Activated CD8-positive, alpha-beta T cell treated with anti-CD3 and anti-CD28 coated beads, Interleukin-2, amount 10 ng/mL, durations not matched to agents 7 days and 5 days (primary cell): ENCODE measurements at regions not wholly inside any gene's neighbourhood (a gene's known extent, or its start where the extent isn't known, plus 50 kb on each side); places are given as distances from the start of the nearest gene placed in this dataset.

ENCODE experiments used
- ATAC-seq: fragments of 150-1000 bp; cut with Tn5 transposase; one replicate; pipeline ENCODE4 v1.10.0; 2021; ENCODE audit warnings: moderate library complexity
- CTCF ChIA-PET: fragments of 350-600 bp; sonication (Branson Sonifier 250); formaldehyde crosslinking; loops from one replicate; lab custom pipeline; 2021; ENCODE audit warnings: antibody characterized with exemption; lab: Charles Lee
- POLR2A ChIA-PET: fragments of 350-600 bp; sonication (Branson Sonifier 250); formaldehyde crosslinking; loops from one replicate; lab custom pipeline; 2021; ENCODE audit warnings: antibody characterized with exemption; lab: Charles Lee
- DNase-seq: peaks from one replicate; pipeline ENCODE4 v3.0.0-alpha.2; 2020
- H3K27ac Mint-ChIP-seq: one replicate; pipeline ENCODE4 v1.8.0; 2021; ENCODE audit warnings: mild to moderate bottlenecking, mixed read lengths
- H3K27me3 Mint-ChIP-seq: one replicate; pipeline ENCODE4 v1.8.0; 2021; ENCODE audit warnings: low read depth, mixed read lengths
- H3K36me3 Mint-ChIP-seq: one replicate; pipeline ENCODE4 v1.8.0; 2021; ENCODE audit warnings: low read depth, mixed read lengths
- H3K4me1 Mint-ChIP-seq: one replicate; pipeline ENCODE4 v1.8.0; 2021; ENCODE audit warnings: low read depth, mixed read lengths
- H3K4me3 Mint-ChIP-seq: one replicate; pipeline ENCODE4 v1.8.0; 2021; ENCODE audit warnings: mild to moderate bottlenecking, mixed read lengths
- H3K9me3 Mint-ChIP-seq: one replicate; pipeline ENCODE4 v1.8.0; 2022; ENCODE audit warnings: mixed read lengths; ENCODE audit not compliant: insufficient read depth

GRCh38 chr4:137627739-137628460 is 95.6 kb upstream of the PCDH18 start:
- Mint-ChIP-seq H3K27me3 (no peaks in the 10 kb centered on the region), H3K9me3 (no peaks in the 10 kb centered on the region), H3K36me3 (no peaks in the 10 kb centered on the region), H3K4me3 (no peak overlapping the region), H3K27ac (no peak overlapping the region), H3K4me1 (no peaks in the 10 kb centered on the region)
- no peak for ATAC-seq
- ChIA-PET POLR2A (no interaction called here), CTCF (no interaction called here)
- DNase-seq = no peak

DNA sequence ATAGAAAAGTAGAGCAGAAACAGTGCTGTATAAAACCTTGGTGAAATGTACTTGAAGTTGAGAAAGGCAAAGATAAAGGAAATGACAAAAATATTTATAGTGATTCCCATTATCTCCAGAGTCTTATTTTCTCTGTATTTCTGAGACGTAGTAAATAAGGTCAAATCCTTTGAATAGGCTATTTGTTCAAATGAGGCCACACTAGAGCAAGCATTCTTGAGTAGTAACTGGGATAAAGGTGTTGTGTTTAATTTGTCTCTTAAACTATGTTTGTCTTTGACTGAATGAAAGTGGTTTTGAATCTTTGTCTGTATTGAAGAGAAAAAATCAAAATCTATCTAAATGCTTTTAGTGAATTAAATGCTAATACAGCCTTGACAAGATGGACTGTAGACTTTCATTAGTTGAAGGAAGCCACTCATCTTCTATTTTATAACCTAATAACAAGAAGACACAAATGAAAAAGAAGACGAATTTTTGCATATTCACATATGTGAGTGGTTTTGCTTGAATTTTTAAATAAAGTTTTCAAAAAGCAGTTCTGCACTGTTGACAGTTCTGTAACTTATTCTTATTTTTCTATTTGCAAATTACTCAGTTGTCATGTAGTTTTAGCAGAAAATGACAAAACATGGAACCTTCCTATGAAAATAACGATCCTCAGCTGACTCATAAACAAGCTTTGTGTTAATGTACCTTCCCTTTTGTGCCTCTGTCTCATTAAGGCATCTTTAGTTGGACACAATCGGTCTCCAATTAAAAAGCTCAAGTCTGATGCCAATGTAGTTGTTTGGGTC is 94.8 kb upstream of the PCDH18 start:
- Mint-ChIP-seq H3K27ac (no peak overlapping the region), H3K4me3 (no peak overlapping the region), H3K4me1 (no peaks in the 10 kb centered on the region), H3K9me3 (no peaks in the 10 kb centered on the region), H3K36me3 (no peaks in the 10 kb centered on the region), H3K27me3 (no peaks in the 10 kb centered on the region)
- ChIA-PET CTCF (no interaction called here), POLR2A (no interaction called here)
- no peak for DNase-seq
- no peak for ATAC-seq

DNA sequence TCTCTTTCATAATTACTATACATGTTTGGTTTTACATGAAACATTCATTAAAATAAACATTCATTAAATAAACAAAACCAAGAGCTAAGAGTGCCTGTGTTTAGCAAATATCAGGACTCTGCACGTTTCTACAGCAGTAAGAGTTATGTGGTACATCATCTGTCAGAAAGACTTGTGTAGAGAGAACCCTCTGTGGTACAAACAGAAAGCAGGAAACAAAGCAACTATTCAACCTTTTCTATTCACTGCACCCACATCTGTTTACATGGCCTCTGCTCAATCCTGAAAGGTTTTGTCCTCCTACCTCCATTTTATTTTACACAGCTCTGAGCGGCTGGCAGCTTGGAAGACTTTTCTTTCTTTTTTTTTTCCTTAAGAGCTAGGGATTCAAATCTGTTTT is 90.7 kb upstream of the PCDH18 start:
- DNase-seq = no peak
- H3K36me3 Mint-ChIP-seq = no peaks in the 10 kb centered on the region
- CTCF ChIA-PET = no interaction called here
- H3K27me3 Mint-ChIP-seq = no peaks in the 10 kb centered on the region
- POLR2A ChIA-PET = no interaction called here
- no peaks in the 10 kb centered on the region for H3K9me3 Mint-ChIP-seq
- no peak overlapping the region for H3K27ac Mint-ChIP-seq
- ATAC-seq = no peak
- H3K4me1 Mint-ChIP-seq = no peaks in the 10 kb centered on the region
- H3K4me3 Mint-ChIP-seq = no peak overlapping the region

GRCh38 chr4:137621056-137621455 is 88.8 kb upstream of the PCDH18 start:
- H3K9me3 Mint-ChIP-seq = no peaks in the 10 kb centered on the region
- ChIA-PET CTCF (no interaction called here), POLR2A (no interaction called here)
- H3K4me1 Mint-ChIP-seq = no peaks in the 10 kb centered on the region
- ATAC-seq (no peak), DNase-seq (no peak)
- no peaks in the 10 kb centered on the region for H3K27me3 Mint-ChIP-seq
- H3K36me3 Mint-ChIP-seq = no peaks in the 10 kb centered on the region
- H3K27ac Mint-ChIP-seq = no peak overlapping the region
- H3K4me3 Mint-ChIP-seq = no peak overlapping the region

DNA sequence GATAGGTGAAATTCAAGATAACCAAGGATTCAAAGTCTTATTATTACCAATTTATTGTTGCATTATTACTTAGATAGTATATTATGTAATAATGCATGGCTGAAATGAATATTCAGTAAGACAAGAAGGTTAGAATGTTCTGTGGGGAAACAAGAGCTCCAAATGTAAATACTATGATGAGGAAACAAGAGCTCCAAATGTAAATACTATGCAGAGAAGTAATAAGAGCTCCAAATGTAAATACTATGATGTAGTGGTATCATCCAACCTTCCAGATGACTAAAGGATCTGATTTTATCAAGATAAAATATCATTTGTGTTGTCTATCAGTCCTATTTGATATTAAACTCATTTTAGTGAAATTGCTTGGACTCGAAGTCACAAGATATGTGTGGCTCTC is 82.2 kb upstream of the PCDH18 start:
- POLR2A ChIA-PET = no interaction called here
- Mint-ChIP-seq H3K4me1 (no peaks in the 10 kb centered on the region), H3K9me3 (no peaks in the 10 kb centered on the region), H3K4me3 (no peak overlapping the region), H3K27me3 (no peaks in the 10 kb centered on the region), H3K27ac (no peak overlapping the region), H3K36me3 (no peaks in the 10 kb centered on the region)
- no peak for ATAC-seq
- DNase-seq = no peak
- CTCF ChIA-PET = no interaction called here

GRCh38 chr4:137611998-137612700 is 79.9 kb upstream of the PCDH18 start:
- no peaks in the 10 kb centered on the region for H3K36me3 Mint-ChIP-seq

DNA sequence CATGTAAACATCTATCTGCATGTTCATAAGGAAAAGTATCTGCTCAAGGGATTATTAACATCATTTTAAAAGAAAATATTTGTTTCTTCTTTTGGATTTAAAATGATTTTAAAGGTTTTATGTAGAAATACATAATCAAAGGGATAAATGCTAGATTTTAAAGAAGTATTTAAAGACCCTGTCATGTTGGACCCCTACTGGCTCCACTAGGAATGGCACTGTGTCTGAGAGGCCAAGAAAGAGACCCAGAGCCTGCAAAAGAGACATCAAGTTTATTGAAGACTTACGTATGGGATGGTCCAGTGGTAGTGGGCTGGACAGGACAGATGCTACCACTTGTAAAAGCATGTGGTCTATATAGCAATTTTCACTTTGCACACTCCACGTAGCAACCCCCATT is 78.7 kb upstream of the PCDH18 start:
- no peaks in the 10 kb centered on the region for H3K4me1 Mint-ChIP-seq
- H3K9me3 Mint-ChIP-seq = no peaks in the 10 kb centered on the region
- no peak overlapping the region for H3K4me3 Mint-ChIP-seq
- no peak overlapping the region for H3K27ac Mint-ChIP-seq
- no peaks in the 10 kb centered on the region for H3K27me3 Mint-ChIP-seq
- ATAC-seq = no peak
- DNase-seq = no peak
- ChIA-PET CTCF (no interaction called here), POLR2A (no interaction called here)
- no peaks in the 10 kb centered on the region for H3K36me3 Mint-ChIP-seq

More at GRCh38 chr4:137611998-137612700, 79.9 kb upstream of the PCDH18 start:
- H3K4me1 Mint-ChIP-seq = no peaks in the 10 kb centered on the region
- ChIA-PET POLR2A (no interaction called here), CTCF (no interaction called here)
- H3K27ac Mint-ChIP-seq = no peak overlapping the region
- H3K9me3 Mint-ChIP-seq = no peaks in the 10 kb centered on the region
- no peak for DNase-seq
- H3K4me3 Mint-ChIP-seq = no peak overlapping the region
- ATAC-seq = no peak
- no peaks in the 10 kb centered on the region for H3K27me3 Mint-ChIP-seq

- Mint-ChIP-seq H3K27ac (no peak overlapping the region), H3K4me1 (no peaks in the 10 kb centered on the region), H3K27me3 (no peaks in the 10 kb centered on the region), H3K36me3 (no peaks in the 10 kb centered on the region), H3K4me3 (no peak overlapping the region), H3K9me3 (no peaks in the 10 kb centered on the region)
- ChIA-PET CTCF (no interaction called here), POLR2A (no interaction called here)
- DNase-seq (no peak), ATAC-seq (no peak)
Observed at GRCh38 chr4:137609718-137610430, 77.6 kb upstream of the PCDH18 start.

DNA sequence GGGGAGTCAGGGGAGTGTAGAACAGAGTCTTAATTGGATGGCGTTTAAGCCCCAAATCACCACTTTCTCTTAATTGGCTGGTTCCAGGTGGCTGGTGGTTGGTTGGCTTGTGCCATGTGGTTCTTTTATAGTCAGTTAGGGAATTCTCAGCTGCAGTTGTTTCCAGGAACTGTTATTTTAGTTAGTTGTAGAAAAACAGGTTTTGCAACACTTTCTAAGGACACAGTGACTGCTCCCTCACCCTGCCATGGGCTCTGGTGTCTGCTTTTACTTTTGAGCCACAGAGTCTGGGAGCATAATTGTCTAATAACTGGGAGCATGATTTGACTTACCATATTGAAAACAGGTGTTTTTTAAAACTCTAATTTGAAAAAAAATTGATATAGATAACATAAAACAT is 75.8 kb upstream of the PCDH18 start:
- no peaks in the 10 kb centered on the region for H3K27me3 Mint-ChIP-seq

DNA sequence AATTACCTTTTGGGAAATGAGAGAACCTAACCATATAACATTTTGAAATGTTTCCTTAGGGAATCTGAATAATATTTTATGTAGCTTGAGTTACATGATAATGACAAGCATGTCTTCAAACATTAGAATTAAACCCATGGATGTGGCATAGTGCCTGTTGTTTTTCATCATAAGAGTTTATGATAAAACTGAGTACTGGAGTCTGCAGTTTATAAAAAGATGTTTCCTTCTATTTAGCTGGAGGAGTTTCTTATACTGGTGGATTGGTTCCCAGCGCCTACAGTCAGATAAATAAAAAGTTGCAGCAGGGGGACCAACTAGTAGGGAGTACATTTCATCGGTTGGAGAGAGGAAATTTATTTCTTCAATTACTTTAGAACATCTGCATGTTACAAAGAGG is 70.1 kb upstream of the PCDH18 start:
- Mint-ChIP-seq H3K27me3 (no peaks in the 10 kb centered on the region), H3K27ac (no peak overlapping the region), H3K4me3 (no peak overlapping the region), H3K9me3 (no peaks in the 10 kb centered on the region), H3K36me3 (no peaks in the 10 kb centered on the region), H3K4me1 (no peaks in the 10 kb centered on the region)
- CTCF ChIA-PET = no interaction called here
- DNase-seq = no peak
- POLR2A ChIA-PET = no interaction called here
- no peak for ATAC-seq

More for the DNA sequence above, 75.8 kb upstream of the PCDH18 start:
- ChIA-PET CTCF (no interaction called here), POLR2A (no interaction called here)
- no peaks in the 10 kb centered on the region for H3K36me3 Mint-ChIP-seq
- DNase-seq (no peak), ATAC-seq (no peak)
- H3K4me1 Mint-ChIP-seq = no peaks in the 10 kb centered on the region
- no peak overlapping the region for H3K27ac Mint-ChIP-seq
- no peaks in the 10 kb centered on the region for H3K9me3 Mint-ChIP-seq
- no peak overlapping the region for H3K4me3 Mint-ChIP-seq

DNA sequence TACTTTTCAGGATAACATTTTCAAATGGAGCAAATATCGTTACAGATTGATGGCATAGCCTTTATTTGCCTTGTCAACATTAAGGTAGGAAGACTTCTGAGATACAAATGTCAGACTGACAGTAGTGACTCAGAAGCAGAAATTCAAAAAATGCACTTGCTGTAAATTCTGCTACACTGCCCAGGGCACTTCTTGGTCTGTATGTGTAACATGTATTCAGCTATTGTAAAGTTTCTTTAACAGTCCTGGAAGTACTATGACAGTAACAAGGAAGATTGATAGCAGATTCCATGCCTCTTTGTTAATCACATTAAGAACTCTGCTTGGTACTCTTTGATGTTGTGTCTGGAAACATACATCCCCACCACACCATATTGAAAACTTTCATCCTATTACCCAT is 69.6 kb upstream of the PCDH18 start:
- ChIA-PET POLR2A (no interaction called here), CTCF (no interaction called here)
- no peak overlapping the region for H3K4me3 Mint-ChIP-seq

GRCh38 chr4:137599734-137600133 is 67.4 kb upstream of the PCDH18 start:
- H3K27ac Mint-ChIP-seq = no peak overlapping the region
- H3K4me1 Mint-ChIP-seq = no peaks in the 10 kb centered on the region
- H3K36me3 Mint-ChIP-seq = no peaks in the 10 kb centered on the region
- no peak overlapping the region for H3K4me3 Mint-ChIP-seq
- POLR2A ChIA-PET = no interaction called here
- ATAC-seq (no peak), DNase-seq (no peak)
- CTCF ChIA-PET = no interaction called here
- H3K27me3 Mint-ChIP-seq = no peaks in the 10 kb centered on the region
- H3K9me3 Mint-ChIP-seq = no peaks in the 10 kb centered on the region

More for the DNA sequence above, 69.6 kb upstream of the PCDH18 start:
- ATAC-seq (no peak), DNase-seq (no peak)
- Mint-ChIP-seq H3K36me3 (no peaks in the 10 kb centered on the region), H3K27ac (no peak overlapping the region), H3K4me1 (no peaks in the 10 kb centered on the region), H3K27me3 (no peaks in the 10 kb centered on the region), H3K9me3 (no peaks in the 10 kb centered on the region)
